Astrocyte (in vitro differentiated cells and primary cell): ENCODE measurements at regions not wholly inside any gene's neighbourhood (a gene's known extent, or its start where the extent isn't known, plus 50 kb on each side); places are given as distances from the start of the nearest gene placed in this dataset.

Source experiments
- EZH2 ChIP-seq: IDR thresholded peaks from 2 replicates; pipeline ENCODE4 v1.6.1; 2012; ENCODE audit warnings: mild to moderate bottlenecking, low read length, inconsistent platforms; ENCODE audit not compliant: insufficient read depth
- TF ChIP-seq, protein P1 (sequence below): IDR thresholded peaks from 2 replicates; pipeline ENCODE4 v1.5.1; 2011; ENCODE audit warnings: low read depth, mild to moderate bottlenecking, inconsistent platforms, low read length, moderate library complexity; ENCODE audit not compliant: insufficient read depth

GRCh38 chr1:73096841-73097240, 814.5 kb upstream of the NEGR1 start:
- TF ChIP-seq, protein P1, sequence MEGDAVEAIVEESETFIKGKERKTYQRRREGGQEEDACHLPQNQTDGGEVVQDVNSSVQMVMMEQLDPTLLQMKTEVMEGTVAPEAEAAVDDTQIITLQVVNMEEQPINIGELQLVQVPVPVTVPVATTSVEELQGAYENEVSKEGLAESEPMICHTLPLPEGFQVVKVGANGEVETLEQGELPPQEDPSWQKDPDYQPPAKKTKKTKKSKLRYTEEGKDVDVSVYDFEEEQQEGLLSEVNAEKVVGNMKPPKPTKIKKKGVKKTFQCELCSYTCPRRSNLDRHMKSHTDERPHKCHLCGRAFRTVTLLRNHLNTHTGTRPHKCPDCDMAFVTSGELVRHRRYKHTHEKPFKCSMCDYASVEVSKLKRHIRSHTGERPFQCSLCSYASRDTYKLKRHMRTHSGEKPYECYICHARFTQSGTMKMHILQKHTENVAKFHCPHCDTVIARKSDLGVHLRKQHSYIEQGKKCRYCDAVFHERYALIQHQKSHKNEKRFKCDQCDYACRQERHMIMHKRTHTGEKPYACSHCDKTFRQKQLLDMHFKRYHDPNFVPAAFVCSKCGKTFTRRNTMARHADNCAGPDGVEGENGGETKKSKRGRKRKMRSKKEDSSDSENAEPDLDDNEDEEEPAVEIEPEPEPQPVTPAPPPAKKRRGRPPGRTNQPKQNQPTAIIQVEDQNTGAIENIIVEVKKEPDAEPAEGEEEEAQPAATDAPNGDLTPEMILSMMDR = no peak
- TF ChIP-seq EZH2 = no peak
